WI38 (cell line): ENCODE measurements at regions not wholly inside any gene's neighbourhood (a gene's known extent, or its start where the extent isn't known, plus 50 kb on each side); places are given as distances from the start of the nearest gene placed in this dataset.
"Not testable (repeated sequence)": the region's sequence is repeated elsewhere in the genome, so short reads cannot be mapped to it uniquely, and the experiment has no call there.

Experiments used
- H3K4me3 ChIP-seq: 2 replicates; pipeline ENCODE4 v1.5.1; 2011; ENCODE audit warnings: low read depth, mild to moderate bottlenecking, control low read depth, low read length
- CTCF ChIP-seq: IDR thresholded peaks from 2 replicates; pipeline ENCODE4 v1.5.1; 2012; ENCODE audit warnings: low read depth, mild to moderate bottlenecking, control low read depth, low read length

DNA sequence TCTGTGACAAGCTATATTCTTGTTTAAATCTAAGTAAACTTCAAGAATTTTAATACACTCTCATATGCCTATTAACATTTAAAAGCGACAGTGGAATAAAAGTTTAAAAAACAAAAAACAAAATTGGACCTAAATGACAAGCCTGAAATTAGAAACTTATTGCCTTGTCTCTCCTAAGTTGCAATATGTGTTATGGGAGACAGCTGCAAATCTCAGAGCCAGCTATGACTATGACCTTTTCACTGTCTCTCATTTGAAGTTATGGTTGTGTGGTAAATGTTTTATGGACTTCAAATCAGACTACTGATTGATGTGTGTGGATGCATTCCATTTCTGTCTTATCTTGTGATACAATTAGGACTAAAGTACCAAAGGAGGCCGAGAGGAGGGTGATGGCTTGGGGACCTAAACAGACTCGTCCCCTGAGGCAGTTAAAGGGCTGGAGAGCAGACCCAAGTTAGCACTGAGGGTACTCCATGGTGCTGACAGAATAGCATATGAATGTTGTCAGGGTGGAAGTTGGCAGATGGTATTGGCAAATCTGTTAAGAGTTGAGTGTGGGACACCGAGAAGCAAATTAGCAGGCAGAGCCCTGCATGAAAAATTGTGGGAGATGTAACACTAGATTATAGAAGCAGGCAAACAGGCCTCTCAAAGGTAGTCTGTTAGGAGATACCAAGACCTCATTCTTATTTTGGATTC, 930.1 kb upstream of the MAN1A1 start:
- TF ChIP-seq CTCF = no peak
- no peak overlapping the region for H3K4me3 ChIP-seq

- H3K4me3 ChIP-seq = no peak overlapping the region
- no peak for TF ChIP-seq CTCF
Observed at GRCh38 chr6:120278689-120279396, 929.3 kb upstream of the MAN1A1 start.

DNA sequence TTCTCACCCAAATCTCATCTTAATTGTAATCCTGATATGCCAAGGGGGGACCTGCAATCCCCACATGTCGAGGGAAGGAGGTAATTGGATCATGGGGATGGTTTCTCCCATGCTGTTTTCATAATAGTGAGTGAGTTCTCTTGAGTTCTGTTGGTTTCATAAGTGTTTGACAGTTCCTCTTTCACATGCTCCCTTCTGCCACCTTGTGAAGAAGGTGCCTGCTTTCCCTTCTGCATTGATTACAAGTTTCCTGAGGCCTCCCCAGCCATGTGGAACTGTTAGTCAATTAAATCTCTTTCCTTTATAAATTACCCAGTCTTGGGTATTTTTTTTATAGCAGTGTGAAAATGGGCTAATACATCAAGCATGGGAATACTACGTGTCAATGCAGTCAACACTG, 925.0 kb upstream of the MAN1A1 start:
- no peak overlapping the region for H3K4me3 ChIP-seq
- no peak for TF ChIP-seq CTCF

DNA sequence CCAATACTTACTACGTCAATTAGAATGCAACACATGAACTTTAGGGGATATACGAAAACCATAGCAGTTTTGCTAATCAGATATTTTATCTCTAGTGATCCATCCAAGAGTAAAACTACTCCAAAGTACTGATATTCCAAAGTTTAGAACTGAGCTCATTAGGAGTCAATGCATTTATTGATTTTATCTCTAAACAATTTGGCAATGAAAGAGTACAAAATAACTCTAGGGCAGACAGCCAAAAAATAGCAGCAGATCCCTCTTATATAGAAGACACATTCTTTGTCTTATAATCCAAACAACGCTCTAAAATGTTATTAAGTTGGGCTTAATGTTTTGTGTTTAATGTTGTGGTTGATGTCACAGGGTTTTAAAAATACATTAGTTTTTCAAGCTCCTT, 923.9 kb upstream of the MAN1A1 start:
- no peak overlapping the region for H3K4me3 ChIP-seq
- TF ChIP-seq CTCF = no peak

DNA sequence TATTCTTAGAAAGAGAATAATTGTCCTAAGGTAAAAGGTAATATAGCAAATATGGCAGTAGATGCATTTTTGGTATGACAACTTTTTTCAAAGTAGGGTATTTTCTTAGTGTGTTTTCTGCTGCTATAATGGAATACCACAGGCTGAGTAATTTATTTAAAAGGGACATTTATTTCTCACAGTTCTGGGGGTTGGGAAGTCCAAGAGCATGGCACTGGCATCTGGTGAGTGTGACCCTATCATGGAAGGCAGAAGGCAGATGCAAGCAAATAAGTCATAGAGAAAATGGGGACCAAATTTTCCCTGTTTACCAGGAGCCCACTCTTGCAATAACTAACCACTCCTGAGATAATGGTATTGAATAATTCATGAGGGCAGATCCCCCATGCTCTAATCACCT, 922.5 kb upstream of the MAN1A1 start:
- TF ChIP-seq CTCF = no peak
- no peak overlapping the region for H3K4me3 ChIP-seq

- H3K4me3 ChIP-seq = not testable (repeated sequence)
Observed at GRCh38 chr6:120268256-120268655, 918.7 kb upstream of the MAN1A1 start.

- no peak overlapping the region for H3K4me3 ChIP-seq
- TF ChIP-seq CTCF = no peak
Observed at GRCh38 chr6:120262354-120262753, 912.8 kb upstream of the MAN1A1 start.
